H54 (cell line): ENCODE measurements at regions not wholly inside any gene's neighbourhood (a gene's known extent, or its start where the extent isn't known, plus 50 kb on each side); places are given as distances from the start of the nearest gene placed in this dataset.

Source experiments
- DNase-seq: peaks from one replicate; pipeline ENCODE4 v3.0.0; 2011; ENCODE audit warnings: low spot score, mixed read lengths; ENCODE audit not compliant: insufficient read length
- FAIRE-seq: peaks from 3 replicates; lab custom pipeline; 2011; peaks lifted over from hg19 to GRCh38; lab: Jason Lieb, UNC
- POLR2A ChIP-seq: IDR thresholded peaks from 2 replicates; pipeline ENCODE4 v1.6.1; 2011; ENCODE audit warnings: low read depth, mild to moderate bottlenecking, low read length

DNA sequence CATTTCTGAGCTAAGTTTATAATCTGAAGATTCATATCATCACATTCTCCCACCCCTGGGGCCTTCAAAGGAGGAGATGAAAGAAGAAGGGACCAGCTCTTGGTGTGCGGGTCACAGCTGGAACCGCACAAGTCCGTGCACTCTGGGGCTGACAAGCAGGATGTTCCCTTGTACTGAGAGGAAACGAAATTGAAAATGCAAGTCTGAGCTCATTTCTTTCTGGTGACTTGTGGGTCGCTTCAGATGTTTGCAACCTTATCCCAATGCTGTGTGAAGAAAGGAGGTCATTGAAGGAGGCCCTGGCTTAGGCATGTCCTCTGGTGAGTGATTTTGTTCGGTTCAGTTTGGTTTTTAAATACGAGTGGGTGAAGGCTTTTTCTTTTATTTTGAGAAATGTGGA, 59.6 kb downstream of the C9orf152 start:
- DNase-seq, result no peak
- no peak for TF ChIP-seq POLR2A
- no peak for FAIRE-seq

GRCh38 chr9:110148891-110149290, 59.1 kb downstream of the C9orf152 start:
- no peak for DNase-seq
- no peak for TF ChIP-seq POLR2A
- FAIRE-seq, result no peak
